ENCODE measurements at regions not wholly inside any gene's neighbourhood (a gene's known extent, or its start where the extent isn't known, plus 50 kb on each side); places are given as distances from the start of the nearest gene placed in this dataset.

DNA sequence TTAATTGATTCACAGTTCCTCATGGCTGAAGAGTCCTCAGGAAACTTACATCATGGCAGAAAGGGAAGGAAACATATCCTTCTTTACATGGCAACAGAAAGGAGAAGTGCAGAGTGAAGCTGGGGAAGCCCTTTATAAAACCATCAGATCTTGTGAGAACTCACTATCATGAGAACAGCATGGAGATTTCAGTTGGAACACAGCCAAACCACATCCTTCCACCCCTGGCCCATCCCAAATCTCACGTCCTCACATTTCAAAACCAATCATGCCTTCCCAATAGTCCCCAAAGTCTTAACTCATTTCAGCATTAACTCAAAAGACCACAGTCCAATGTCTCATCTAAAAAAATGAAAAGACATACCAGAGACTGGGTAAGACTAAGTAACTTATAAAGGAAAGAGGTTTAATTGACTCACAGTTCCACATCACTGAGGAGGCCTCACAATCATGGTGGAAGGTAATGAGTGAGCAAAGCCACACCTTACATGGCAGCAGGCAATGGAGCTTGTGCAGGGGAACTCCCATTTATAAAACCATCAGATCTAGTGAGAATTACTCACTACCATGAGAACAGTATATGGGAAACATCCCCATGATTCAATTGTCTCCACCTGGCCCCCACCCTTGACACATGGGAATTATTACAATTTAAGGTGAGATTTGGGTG lies 105.2 kb downstream of the MRPL39 start:
- Histone ChIP-seq H3K36me3 (ENCODE audit: insufficient read depth, low read length) (no peaks in the 10 kb centered on the region), H3K4me2 (ENCODE audit: low read depth, low read length, poor library complexity, severe bottlenecking) (no peak overlapping the region), H3F3A (ENCODE audit: low read depth) (no peaks in the 10 kb centered on the region), H3K9me3 (ENCODE audit: insufficient read depth, low read depth, low read length) (no peaks in the 10 kb centered on the region), H3K4me1 (ENCODE audit: insufficient read depth, low read length, poor library complexity, severe bottlenecking) (no peaks in the 10 kb centered on the region), H3K27me3 (ENCODE audit: insufficient read depth, low read length, poor library complexity, severe bottlenecking) (no peaks in the 10 kb centered on the region), H3K79me2 (ENCODE audit: insufficient read depth, low read length) (no peaks in the 10 kb centered on the region), H3K9me2 (replicated peaks; ENCODE audit: low read depth, low read length) (no peaks in the 10 kb centered on the region), H3K9ac (ENCODE audit: low read depth, low read length, poor library complexity, severe bottlenecking) (no peak overlapping the region), H3K4me3 (ENCODE audit: low read length, poor library complexity, severe bottlenecking) (no peak overlapping the region), H2AFZ (ENCODE audit: low read length) (no peak overlapping the region), H4K20me1 (ENCODE audit: insufficient read depth, low read length, poor library complexity, severe bottlenecking) (no peaks in the 10 kb centered on the region)
- TF ChIP-seq, protein P1, sequence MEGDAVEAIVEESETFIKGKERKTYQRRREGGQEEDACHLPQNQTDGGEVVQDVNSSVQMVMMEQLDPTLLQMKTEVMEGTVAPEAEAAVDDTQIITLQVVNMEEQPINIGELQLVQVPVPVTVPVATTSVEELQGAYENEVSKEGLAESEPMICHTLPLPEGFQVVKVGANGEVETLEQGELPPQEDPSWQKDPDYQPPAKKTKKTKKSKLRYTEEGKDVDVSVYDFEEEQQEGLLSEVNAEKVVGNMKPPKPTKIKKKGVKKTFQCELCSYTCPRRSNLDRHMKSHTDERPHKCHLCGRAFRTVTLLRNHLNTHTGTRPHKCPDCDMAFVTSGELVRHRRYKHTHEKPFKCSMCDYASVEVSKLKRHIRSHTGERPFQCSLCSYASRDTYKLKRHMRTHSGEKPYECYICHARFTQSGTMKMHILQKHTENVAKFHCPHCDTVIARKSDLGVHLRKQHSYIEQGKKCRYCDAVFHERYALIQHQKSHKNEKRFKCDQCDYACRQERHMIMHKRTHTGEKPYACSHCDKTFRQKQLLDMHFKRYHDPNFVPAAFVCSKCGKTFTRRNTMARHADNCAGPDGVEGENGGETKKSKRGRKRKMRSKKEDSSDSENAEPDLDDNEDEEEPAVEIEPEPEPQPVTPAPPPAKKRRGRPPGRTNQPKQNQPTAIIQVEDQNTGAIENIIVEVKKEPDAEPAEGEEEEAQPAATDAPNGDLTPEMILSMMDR (conservative IDR thresholded peaks at IDR 0.05; ENCODE audit: low read length), result no peak
- no peak for TF ChIP-seq EZH2phosphoT487 (IDR thresholded peaks at IDR 0.05; ENCODE audit: borderline replicate concordance)

DNA sequence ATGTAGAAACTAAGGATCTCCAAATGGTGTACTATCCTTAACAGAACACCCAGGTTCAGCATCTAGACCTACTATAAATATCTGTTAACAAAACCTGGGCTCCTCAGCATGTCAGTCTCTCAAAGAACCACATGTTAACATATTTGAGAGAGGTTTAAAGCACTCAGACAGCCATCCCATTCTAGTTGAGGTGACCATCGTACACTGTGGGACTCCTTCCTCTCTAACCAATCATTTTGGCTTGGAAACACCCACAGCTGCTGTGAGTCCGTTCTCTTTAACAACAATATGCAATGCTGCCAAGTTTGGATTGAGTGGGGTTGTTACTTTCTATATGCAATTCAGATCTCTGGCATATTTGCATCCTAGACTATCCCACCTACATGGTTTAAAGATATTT lies 105.8 kb downstream of the MRPL39 start:
- no peaks in the 10 kb centered on the region for H3K4me1 ChIP-seq (ENCODE audit: insufficient read depth, low read length, poor library complexity, severe bottlenecking)
- H3F3A ChIP-seq (ENCODE audit: low read depth), result no peaks in the 10 kb centered on the region
- TF ChIP-seq, protein P1 (conservative IDR thresholded peaks at IDR 0.05; ENCODE audit: low read length), result no peak
- no peak for TF ChIP-seq EZH2phosphoT487 (IDR thresholded peaks at IDR 0.05; ENCODE audit: borderline replicate concordance)
- H4K20me1 ChIP-seq (ENCODE audit: insufficient read depth, low read length, poor library complexity, severe bottlenecking), result no peaks in the 10 kb centered on the region
- H3K4me2 ChIP-seq (ENCODE audit: low read depth, low read length, poor library complexity, severe bottlenecking), result no peak overlapping the region
- no peaks in the 10 kb centered on the region for H3K79me2 ChIP-seq (ENCODE audit: insufficient read depth, low read length)
- H3K9me2 ChIP-seq (replicated peaks; ENCODE audit: low read depth, low read length), result no peaks in the 10 kb centered on the region
- no peaks in the 10 kb centered on the region for H3K9me3 ChIP-seq (ENCODE audit: insufficient read depth, low read depth, low read length)
- H3K27me3 ChIP-seq (ENCODE audit: insufficient read depth, low read length, poor library complexity, severe bottlenecking), result no peaks in the 10 kb centered on the region
- no peak overlapping the region for H2AFZ ChIP-seq (ENCODE audit: low read length)
- H3K4me3 ChIP-seq (ENCODE audit: low read length, poor library complexity, severe bottlenecking), result no peak overlapping the region
- no peak overlapping the region for H3K9ac ChIP-seq (ENCODE audit: low read depth, low read length, poor library complexity, severe bottlenecking)
- H3K36me3 ChIP-seq (ENCODE audit: insufficient read depth, low read length), result no peaks in the 10 kb centered on the region

DNA sequence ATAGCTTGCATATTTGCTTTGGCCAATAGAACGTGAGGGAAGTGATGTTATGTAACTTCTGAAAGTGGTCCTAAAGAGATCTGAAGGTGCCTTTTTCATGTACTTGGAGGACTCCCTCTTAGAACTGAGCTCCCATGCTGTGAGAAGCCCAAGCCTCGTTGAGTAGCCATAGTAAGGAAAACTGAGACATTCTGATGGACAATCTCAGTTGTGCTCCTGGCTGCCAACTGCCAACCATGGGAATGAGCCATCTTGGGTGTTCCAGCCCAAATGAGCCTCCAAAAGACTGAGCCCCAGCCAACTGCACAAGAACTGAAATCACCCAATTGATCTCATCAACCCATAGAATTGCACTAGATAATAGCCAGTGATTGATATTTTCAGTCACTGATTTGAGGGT lies 106.7 kb downstream of the MRPL39 start:
- Histone ChIP-seq H3K9me3 (ENCODE audit: insufficient read depth, low read depth, low read length) (no peaks in the 10 kb centered on the region), H3K4me1 (ENCODE audit: insufficient read depth, low read length, poor library complexity, severe bottlenecking) (no peaks in the 10 kb centered on the region), H3F3A (ENCODE audit: low read depth) (no peaks in the 10 kb centered on the region), H3K4me3 (ENCODE audit: low read length, poor library complexity, severe bottlenecking) (no peak overlapping the region), H2AFZ (ENCODE audit: low read length) (no peak overlapping the region), H3K4me2 (ENCODE audit: low read depth, low read length, poor library complexity, severe bottlenecking) (no peak overlapping the region), H3K79me2 (ENCODE audit: insufficient read depth, low read length) (no peaks in the 10 kb centered on the region), H4K20me1 (ENCODE audit: insufficient read depth, low read length, poor library complexity, severe bottlenecking) (no peaks in the 10 kb centered on the region), H3K9ac (ENCODE audit: low read depth, low read length, poor library complexity, severe bottlenecking) (no peak overlapping the region), H3K9me2 (replicated peaks; ENCODE audit: low read depth, low read length) (no peaks in the 10 kb centered on the region), H3K36me3 (ENCODE audit: insufficient read depth, low read length) (no peaks in the 10 kb centered on the region), H3K27me3 (ENCODE audit: insufficient read depth, low read length, poor library complexity, severe bottlenecking) (no peaks in the 10 kb centered on the region)
- TF ChIP-seq EZH2phosphoT487 (IDR thresholded peaks at IDR 0.05; ENCODE audit: borderline replicate concordance), result no peak
- TF ChIP-seq, protein P1 (conservative IDR thresholded peaks at IDR 0.05; ENCODE audit: low read length), result no peak

Data from Loucy (cell line).